ENCODE measurements at regions not wholly inside any gene's neighbourhood (a gene's known extent, or its start where the extent isn't known, plus 50 kb on each side); places are given as distances from the start of the nearest gene placed in this dataset.

GRCh38 chr2:89841476-89841840 lies 1150.0 kb downstream of the RPIA start:
- TF ChIP-seq POLR2AphosphoS5 (IDR thresholded peaks at IDR 0.05; ENCODE audit: borderline replicate concordance, low read depth, low read length) (no peak), EZH2 (IDR thresholded peaks at IDR 0.05) (no peak)

Measured in SK-N-MC (cell line).